CD4-positive, alpha-beta T cell treated with Interleukin-15 for 4 hours (primary cell): ENCODE measurements at regions not wholly inside any gene's neighbourhood (a gene's known extent, or its start where the extent isn't known, plus 50 kb on each side); places are given as distances from the start of the nearest gene placed in this dataset.

Experiments used
- DNase-seq: peaks from one replicate; pipeline ENCODE4 v3.0.0-alpha.2; 2020; ENCODE audit warnings: low spot score

- DNase-seq: no peak
These were observed 104.7 kb upstream of the ISL1 start for GRCh38 chr5:51278539-51278938.

GRCh38 chr5:51279983-51280706 is 103.1 kb upstream of the ISL1 start:
- DNase-seq: no peak

GRCh38 chr5:51286046-51286445 is 97.2 kb upstream of the ISL1 start:
- DNase-seq: no peak

- no peak for DNase-seq
These were observed 80.9 kb upstream of the ISL1 start for GRCh38 chr5:51302343-51302742.

GRCh38 chr5:51326844-51327243 is 56.4 kb upstream of the ISL1 start:
- no peak for DNase-seq
